ENCODE measurements at regions not wholly inside any gene's neighbourhood (a gene's known extent, or its start where the extent isn't known, plus 50 kb on each side); places are given as distances from the start of the nearest gene placed in this dataset.
A peak's percentile ranks its signal among the peaks of the same experiment; 100 is the strongest.

DNA sequence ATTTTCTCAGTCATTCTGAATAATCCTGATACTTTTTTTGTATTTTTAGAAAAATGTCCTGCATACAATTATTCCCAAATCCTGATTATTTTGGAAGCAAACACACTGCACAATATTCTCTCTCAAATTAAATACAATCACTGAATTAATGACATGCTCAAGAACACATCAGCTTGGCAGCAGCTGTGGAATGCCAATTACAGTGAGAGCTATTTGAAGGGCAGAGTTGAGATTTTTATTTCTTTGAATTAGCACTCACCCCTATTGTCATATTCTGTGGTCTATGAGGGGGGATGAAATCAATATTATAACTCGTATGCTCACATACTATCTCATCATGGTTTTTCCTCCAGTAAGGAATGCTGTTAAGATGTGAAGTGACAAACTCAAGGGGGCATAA is 312.2 kb downstream of the CNTN3 start:
- no peak for TF ChIP-seq CTCF (IDR thresholded peaks at IDR 0.05; ENCODE audit: borderline replicate concordance)
- Histone ChIP-seq H3K27me3 (ENCODE audit: low read depth) (no peaks in the 10 kb centered on the region), H3K4me1 (peaks cover 22% of the 10 kb centered on the region)

GRCh38 chr3:74301056-74301455 is 313.4 kb downstream of the CNTN3 start:
- no peaks in the 10 kb centered on the region for H3K9me3 ChIP-seq (replicated peaks)
- H3K27me3 ChIP-seq (ENCODE audit: low read depth) = no peaks in the 10 kb centered on the region
- no peak overlapping the region for H3K4me3 ChIP-seq
- TF ChIP-seq CTCF (IDR thresholded peaks at IDR 0.05; ENCODE audit: borderline replicate concordance) = no peak
- intact Hi-C loops (cut with micrococcal nuclease) = no loop called here
- peaks cover 22% of the 10 kb centered on the region for H3K4me1 ChIP-seq
- no peaks in the 10 kb centered on the region for H3K36me3 ChIP-seq
- H3K27ac ChIP-seq (replicated peaks) = no peak overlapping the region
- DNase-seq = no peak

More for the DNA sequence above, 312.2 kb downstream of the CNTN3 start:
- Histone ChIP-seq H3K36me3 (no peaks in the 10 kb centered on the region), H3K27ac (replicated peaks) (peak overlapping the region; percentile 5), H3K9me3 (replicated peaks) (no peaks in the 10 kb centered on the region), H3K4me3 (no peak overlapping the region)
- no peak for DNase-seq
- intact Hi-C loops (cut with micrococcal nuclease) = no loop called here

DNA sequence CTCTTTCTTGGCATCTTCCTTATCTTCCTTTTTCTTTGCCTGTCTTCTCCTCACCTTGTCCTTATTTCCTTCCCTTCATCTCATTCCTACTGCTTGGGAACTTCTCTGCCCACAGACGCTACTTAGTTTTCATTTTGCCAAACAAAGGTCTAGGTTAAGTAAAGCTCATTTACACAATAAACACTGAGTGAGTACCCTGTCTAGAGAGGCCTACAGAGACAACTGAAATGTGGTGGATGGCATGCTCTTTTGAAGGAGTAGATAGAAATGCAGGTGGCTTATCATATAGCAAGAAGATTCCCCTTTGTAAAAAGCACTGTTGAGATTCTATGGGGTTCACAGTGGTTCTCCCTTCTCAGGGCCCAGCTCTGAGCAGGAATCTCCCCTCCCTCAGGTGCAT is 319.0 kb downstream of the CNTN3 start:
- Histone ChIP-seq H3K9me3 (replicated peaks) (no peaks in the 10 kb centered on the region), H3K4me1 (no peaks in the 10 kb centered on the region), H3K36me3 (no peaks in the 10 kb centered on the region), H3K4me3 (no peak overlapping the region), H3K27me3 (ENCODE audit: low read depth) (no peaks in the 10 kb centered on the region), H3K27ac (replicated peaks) (no peak overlapping the region)
- no peak for DNase-seq
- intact Hi-C loops (cut with micrococcal nuclease) = no loop called here
- no peak for TF ChIP-seq CTCF (IDR thresholded peaks at IDR 0.05; ENCODE audit: borderline replicate concordance)

GRCh38 chr3:74288761-74289160 is 325.7 kb downstream of the CNTN3 start:
- intact Hi-C loops (cut with micrococcal nuclease) = no loop called here
- no peak for TF ChIP-seq CTCF (IDR thresholded peaks at IDR 0.05; ENCODE audit: borderline replicate concordance)
- Histone ChIP-seq H3K27me3 (ENCODE audit: low read depth) (no peaks in the 10 kb centered on the region), H3K4me3 (no peak overlapping the region), H3K9me3 (replicated peaks) (no peaks in the 10 kb centered on the region), H3K36me3 (no peaks in the 10 kb centered on the region), H3K27ac (replicated peaks) (no peak overlapping the region), H3K4me1 (no peaks in the 10 kb centered on the region)
- DNase-seq = no peak

GRCh38 chr3:74287557-74287956 is 326.9 kb downstream of the CNTN3 start:
- intact Hi-C loops (cut with micrococcal nuclease) = no loop called here
- no peak for TF ChIP-seq CTCF (IDR thresholded peaks at IDR 0.05; ENCODE audit: borderline replicate concordance)
- Histone ChIP-seq H3K4me1 (no peaks in the 10 kb centered on the region), H3K4me3 (no peak overlapping the region), H3K9me3 (replicated peaks) (no peaks in the 10 kb centered on the region), H3K27me3 (ENCODE audit: low read depth) (no peaks in the 10 kb centered on the region), H3K36me3 (no peaks in the 10 kb centered on the region), H3K27ac (replicated peaks) (no peak overlapping the region)
- no peak for DNase-seq

GRCh38 chr3:74282202-74282601 is 332.3 kb downstream of the CNTN3 start:
- Histone ChIP-seq H3K4me1 (no peaks in the 10 kb centered on the region), H3K9me3 (replicated peaks) (peaks cover 19% of the 10 kb centered on the region), H3K27me3 (ENCODE audit: low read depth) (no peaks in the 10 kb centered on the region), H3K36me3 (no peaks in the 10 kb centered on the region), H3K27ac (replicated peaks) (no peak overlapping the region), H3K4me3 (no peak overlapping the region)
- no peak for TF ChIP-seq CTCF (IDR thresholded peaks at IDR 0.05; ENCODE audit: borderline replicate concordance)
- intact Hi-C loops (cut with micrococcal nuclease) = no loop called here
- DNase-seq = no peak

Data from left ventricle myocardium inferior (tissue), 1 donor.